Memory B cell (primary cell): ENCODE measurements at regions not wholly inside any gene's neighbourhood (a gene's known extent, or its start where the extent isn't known, plus 50 kb on each side); places are given as distances from the start of the nearest gene placed in this dataset.

Source experiments
- ATAC-seq: fragments of 150-1000 bp; cut with Tn5 transposase; 2 replicates; pipeline ENCODE4 v1.10.0; 2021; ENCODE audit warnings: low read depth, mild to moderate bottlenecking, moderate library complexity
- DNase-seq, 2 donors: peaks; one replicate each; pipeline ENCODE4 v3.0.0; 2022; ENCODE audit warnings: low spot score in 2 of 2
- H3K27ac Mint-ChIP-seq: one replicate; pipeline ENCODE4 v1.8.0; 2022; ENCODE audit warnings: mild to moderate bottlenecking, moderate library complexity, mixed read lengths
- H3K27me3 Mint-ChIP-seq: one replicate; pipeline ENCODE4 v1.8.0; 2022; ENCODE audit warnings: mixed read lengths
- H3K36me3 Mint-ChIP-seq: one replicate; pipeline ENCODE4 v1.8.0; 2022; ENCODE audit warnings: mild to moderate bottlenecking, mixed read lengths
- H3K4me1 Mint-ChIP-seq: one replicate; pipeline ENCODE4 v1.8.0; 2022; ENCODE audit warnings: mixed read lengths
- H3K4me3 Mint-ChIP-seq: one replicate; pipeline ENCODE4 v1.8.0; 2022; ENCODE audit warnings: mild to moderate bottlenecking, moderate library complexity, mixed read lengths
- H3K9me3 Mint-ChIP-seq: one replicate; pipeline ENCODE4 v1.8.0; 2022; ENCODE audit warnings: mixed read lengths

DNA sequence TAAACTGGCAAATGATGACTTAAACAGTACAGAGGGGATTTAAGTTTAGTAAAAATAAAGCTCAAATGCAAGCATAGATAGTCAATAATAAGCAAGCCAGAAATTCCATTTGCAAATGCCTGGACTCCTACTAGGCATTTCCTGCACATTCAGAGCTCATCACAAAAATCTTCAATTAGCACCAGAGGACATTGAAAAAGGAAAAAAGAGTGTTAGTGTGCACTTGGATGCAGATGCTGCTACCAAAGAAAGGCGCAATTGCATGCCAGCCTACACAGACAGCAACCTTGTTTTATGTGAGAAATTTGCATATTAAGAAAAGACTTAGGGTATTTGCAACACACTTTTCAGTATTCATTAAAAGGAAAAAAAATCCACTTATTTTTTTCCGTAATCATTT is 282.1 kb downstream of the GRIA2 start:
- H3K9me3 Mint-ChIP-seq = no peaks in the 10 kb centered on the region
- H3K36me3 Mint-ChIP-seq = no peaks in the 10 kb centered on the region
- no peak overlapping the region for H3K27ac Mint-ChIP-seq
- H3K4me1 Mint-ChIP-seq = no peaks in the 10 kb centered on the region
- no peak for ATAC-seq
- no peaks in the 10 kb centered on the region for H3K27me3 Mint-ChIP-seq
- no peak overlapping the region for H3K4me3 Mint-ChIP-seq
- no peak for DNase-seq

DNA sequence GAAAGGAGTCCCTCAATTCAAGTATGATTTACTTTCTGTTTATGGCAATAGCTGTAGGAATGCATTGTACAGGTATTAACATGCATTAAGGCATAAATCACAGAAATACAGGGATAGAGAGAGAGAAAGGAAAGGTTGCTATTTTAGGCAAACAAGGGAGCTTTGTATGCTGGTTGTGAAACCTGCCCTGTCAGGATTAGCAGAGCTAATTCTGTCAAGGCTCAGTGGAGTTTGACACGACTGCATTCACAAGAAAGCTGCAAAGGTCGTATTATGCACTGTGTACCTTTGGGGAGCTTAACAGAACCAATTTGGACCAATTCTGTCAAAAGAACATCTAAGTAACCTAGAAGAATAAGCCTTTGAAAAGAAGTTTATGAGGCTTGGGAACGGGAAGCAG is 239.3 kb downstream of the GRIA2 start:
- H3K4me3 Mint-ChIP-seq = no peak overlapping the region
- H3K27ac Mint-ChIP-seq = no peak overlapping the region
- ATAC-seq (no peak), DNase-seq (no peak)
- H3K4me1 Mint-ChIP-seq = no peaks in the 10 kb centered on the region
- no peaks in the 10 kb centered on the region for H3K36me3 Mint-ChIP-seq
- peaks cover 4% of the 10 kb centered on the region for H3K9me3 Mint-ChIP-seq
- H3K27me3 Mint-ChIP-seq = no peaks in the 10 kb centered on the region

DNA sequence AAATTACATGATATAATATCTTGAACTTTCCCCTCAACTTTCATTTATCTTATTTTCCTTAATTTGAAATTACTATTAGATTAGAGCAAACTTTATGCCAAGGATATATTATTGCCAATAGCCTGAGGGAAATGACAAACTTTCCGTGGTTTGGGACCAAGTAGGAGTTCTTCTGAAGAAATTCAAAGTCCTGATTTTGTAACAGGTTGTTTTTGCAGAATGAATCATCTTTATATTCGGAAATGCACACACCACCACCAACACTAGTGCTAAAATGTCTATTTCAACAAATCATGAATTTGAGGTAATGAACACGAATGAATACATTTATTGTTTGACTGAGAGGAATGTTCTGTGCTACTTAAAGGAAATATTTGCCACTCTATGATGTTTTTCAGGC is 226.7 kb downstream of the GRIA2 start:
- H3K36me3 Mint-ChIP-seq = no peaks in the 10 kb centered on the region
- peaks cover 4% of the 10 kb centered on the region for H3K9me3 Mint-ChIP-seq
- no peak for ATAC-seq
- no peak overlapping the region for H3K27ac Mint-ChIP-seq
- H3K27me3 Mint-ChIP-seq = no peaks in the 10 kb centered on the region
- H3K4me1 Mint-ChIP-seq = no peaks in the 10 kb centered on the region
- H3K4me3 Mint-ChIP-seq = no peak overlapping the region
- no peak for DNase-seq

DNA sequence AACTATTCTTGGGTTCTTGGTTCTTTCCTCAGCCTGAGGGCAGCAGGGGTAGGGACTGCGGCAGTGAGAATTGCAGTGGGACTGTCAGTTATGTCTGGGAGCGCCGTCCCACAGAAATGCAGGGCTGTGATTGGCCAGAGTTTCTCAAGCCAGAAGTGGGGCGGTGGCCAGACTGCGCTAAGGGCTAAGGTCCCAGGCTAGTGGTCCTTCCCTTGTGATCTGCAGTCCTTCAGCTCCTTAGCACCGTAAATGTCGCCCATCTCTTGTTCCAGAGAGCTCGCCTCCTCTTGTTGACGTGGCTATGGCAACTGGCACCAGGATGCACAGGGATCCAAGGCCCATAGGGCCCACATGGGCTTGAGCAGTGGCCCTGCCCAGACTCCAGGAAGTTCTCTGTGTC is 223.5 kb downstream of the GRIA2 start:
- ATAC-seq (no peak), DNase-seq (no peak)
- H3K4me1 Mint-ChIP-seq = no peaks in the 10 kb centered on the region
- H3K27ac Mint-ChIP-seq = no peak overlapping the region
- H3K4me3 Mint-ChIP-seq = no peak overlapping the region
- no peaks in the 10 kb centered on the region for H3K27me3 Mint-ChIP-seq
- H3K9me3 Mint-ChIP-seq = peaks cover 4% of the 10 kb centered on the region
- H3K36me3 Mint-ChIP-seq = no peaks in the 10 kb centered on the region

DNA sequence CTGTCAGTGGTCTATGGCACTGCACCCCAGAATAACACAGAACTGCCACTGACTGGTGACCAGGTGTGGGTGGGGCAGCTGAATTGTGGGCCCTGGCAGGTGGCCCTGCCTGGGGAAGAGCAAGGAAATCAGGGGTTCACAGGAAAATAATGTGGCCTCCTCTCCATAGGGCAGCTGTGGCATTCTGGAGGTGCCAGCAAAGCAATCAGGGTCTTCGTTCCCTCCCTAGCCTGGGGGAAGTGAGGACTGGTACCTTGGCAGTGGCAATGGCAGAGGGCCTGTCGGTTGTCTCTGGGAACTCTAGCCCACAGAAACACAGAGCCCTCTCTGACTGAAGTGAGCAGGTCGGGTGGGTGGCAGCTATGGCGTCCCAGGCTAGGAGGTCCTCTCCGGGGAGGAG is 223.0 kb downstream of the GRIA2 start:
- no peaks in the 10 kb centered on the region for H3K27me3 Mint-ChIP-seq
- ATAC-seq = no peak
- no peak overlapping the region for H3K4me3 Mint-ChIP-seq
- DNase-seq = no peak
- no peak overlapping the region for H3K27ac Mint-ChIP-seq
- H3K9me3 Mint-ChIP-seq = peaks cover 4% of the 10 kb centered on the region
- no peaks in the 10 kb centered on the region for H3K4me1 Mint-ChIP-seq
- H3K36me3 Mint-ChIP-seq = no peaks in the 10 kb centered on the region

DNA sequence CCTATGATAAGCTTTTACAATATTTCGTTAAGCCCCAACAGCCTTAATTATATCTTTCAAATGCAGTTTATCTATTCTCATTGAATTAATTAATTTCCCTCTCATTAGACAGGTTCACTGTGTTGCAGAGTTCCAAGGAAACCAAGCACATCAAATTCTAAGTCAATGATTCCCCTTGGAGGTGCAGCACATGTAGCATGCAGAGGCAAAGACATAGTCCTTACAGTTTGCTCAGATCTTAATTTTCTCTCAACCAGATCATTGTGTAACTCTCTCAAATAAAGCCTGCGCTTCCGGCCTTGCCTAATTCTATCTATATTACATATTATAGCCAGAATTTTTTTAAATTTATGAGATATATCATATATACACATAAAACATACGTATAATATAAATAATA is 205.4 kb downstream of the GRIA2 start:
- no peaks in the 10 kb centered on the region for H3K4me1 Mint-ChIP-seq
- no peak overlapping the region for H3K27ac Mint-ChIP-seq
- no peaks in the 10 kb centered on the region for H3K27me3 Mint-ChIP-seq
- DNase-seq (no peak), ATAC-seq (no peak)
- H3K36me3 Mint-ChIP-seq = no peaks in the 10 kb centered on the region
- H3K9me3 Mint-ChIP-seq = peaks cover 6% of the 10 kb centered on the region
- H3K4me3 Mint-ChIP-seq = no peak overlapping the region

DNA sequence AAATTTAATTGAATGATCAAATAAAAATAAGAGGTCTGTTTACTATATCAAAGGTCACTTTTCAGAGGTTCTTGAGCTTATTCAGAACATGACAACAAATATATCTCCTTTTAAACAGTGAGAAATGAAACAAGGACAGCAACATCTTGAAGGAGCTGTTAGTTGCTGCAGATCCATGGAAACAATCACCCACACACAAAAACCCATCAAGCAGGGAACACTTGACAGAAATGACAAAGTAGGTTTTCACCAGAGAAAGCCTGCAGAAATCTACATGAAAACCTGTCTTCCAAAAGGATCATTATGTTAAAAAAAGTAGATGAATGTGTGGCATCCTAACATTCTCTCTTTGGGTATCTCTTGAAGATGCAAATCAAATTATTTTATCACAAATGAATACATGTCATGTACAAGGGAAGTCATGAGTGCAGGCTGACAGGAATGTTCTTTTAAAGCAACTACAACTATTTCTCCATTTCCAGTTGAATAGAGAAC is 203.0 kb downstream of the GRIA2 start:
- H3K4me1 Mint-ChIP-seq = no peaks in the 10 kb centered on the region
- H3K36me3 Mint-ChIP-seq = no peaks in the 10 kb centered on the region
- no peaks in the 10 kb centered on the region for H3K27me3 Mint-ChIP-seq
- H3K4me3 Mint-ChIP-seq = no peak overlapping the region
- H3K9me3 Mint-ChIP-seq = peaks cover 6% of the 10 kb centered on the region
- DNase-seq (no peak), ATAC-seq (no peak)
- H3K27ac Mint-ChIP-seq = no peak overlapping the region

DNA sequence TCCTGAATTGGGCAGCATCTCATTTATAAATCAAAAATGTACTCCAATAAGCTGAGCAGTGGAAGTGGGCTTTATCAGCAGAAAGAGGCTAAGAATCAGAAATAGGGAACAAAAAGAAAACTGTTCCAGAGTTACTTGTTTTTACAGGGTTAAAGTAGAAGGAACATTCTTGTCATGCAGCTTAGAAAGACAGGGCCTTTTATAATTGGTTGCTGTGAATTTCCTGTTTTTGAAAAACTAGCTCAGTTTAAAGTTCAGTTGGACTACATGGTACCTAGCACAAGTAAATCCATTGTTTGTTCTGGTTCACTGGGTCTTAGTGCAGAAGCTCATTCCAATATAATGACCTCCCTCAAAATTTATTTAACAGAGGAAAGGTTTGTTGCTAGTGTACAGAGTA is 200.8 kb downstream of the GRIA2 start:
- no peak overlapping the region for H3K4me3 Mint-ChIP-seq
- DNase-seq (no peak), ATAC-seq (no peak)
- peaks cover 2% of the 10 kb centered on the region for H3K9me3 Mint-ChIP-seq
- no peaks in the 10 kb centered on the region for H3K4me1 Mint-ChIP-seq
- H3K27ac Mint-ChIP-seq = no peak overlapping the region
- H3K36me3 Mint-ChIP-seq = no peaks in the 10 kb centered on the region
- no peaks in the 10 kb centered on the region for H3K27me3 Mint-ChIP-seq
